Right kidney (tissue), 1 donor: ENCODE measurements at regions not wholly inside any gene's neighbourhood (a gene's known extent, or its start where the extent isn't known, plus 50 kb on each side); places are given as distances from the start of the nearest gene placed in this dataset.
A peak's percentile ranks its signal among the peaks of the same experiment; 100 is the strongest.
"Not testable (repeated sequence)": the region's sequence is repeated elsewhere in the genome, so short reads cannot be mapped to it uniquely, and the experiment has no call there.

Experiments used
- DNase-seq: peaks from one replicate; pipeline ENCODE4 v3.0.0-alpha.2; 2016

DNA sequence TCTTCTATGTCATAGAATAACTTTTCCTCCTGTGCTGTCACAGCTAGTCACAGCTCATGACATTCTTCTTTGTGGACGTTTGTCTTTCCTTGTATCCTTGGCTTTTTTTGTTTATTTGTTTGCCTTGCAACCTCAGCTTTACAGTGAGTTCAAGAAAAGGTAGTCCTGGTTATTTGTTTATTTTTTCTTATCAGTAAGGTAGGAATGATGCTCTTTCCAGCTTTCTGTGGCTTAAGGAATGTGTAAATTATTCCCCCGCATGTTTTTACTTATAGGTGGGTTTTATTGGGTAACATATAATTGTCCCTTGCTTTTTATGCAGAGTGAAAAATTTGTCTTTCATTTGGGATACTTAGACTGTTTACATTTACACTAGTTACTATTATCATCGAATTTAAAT lies 1673.6 kb upstream of the FLRT2 start:
- DNase-seq, result no peak

GRCh38 chr14:83860631-83861155 lies 1669.3 kb upstream of the FLRT2 start:
- DNase-seq, result no peak

- no peak for DNase-seq
Observed at GRCh38 chr14:83863042-83863774, 1666.7 kb upstream of the FLRT2 start.

DNA sequence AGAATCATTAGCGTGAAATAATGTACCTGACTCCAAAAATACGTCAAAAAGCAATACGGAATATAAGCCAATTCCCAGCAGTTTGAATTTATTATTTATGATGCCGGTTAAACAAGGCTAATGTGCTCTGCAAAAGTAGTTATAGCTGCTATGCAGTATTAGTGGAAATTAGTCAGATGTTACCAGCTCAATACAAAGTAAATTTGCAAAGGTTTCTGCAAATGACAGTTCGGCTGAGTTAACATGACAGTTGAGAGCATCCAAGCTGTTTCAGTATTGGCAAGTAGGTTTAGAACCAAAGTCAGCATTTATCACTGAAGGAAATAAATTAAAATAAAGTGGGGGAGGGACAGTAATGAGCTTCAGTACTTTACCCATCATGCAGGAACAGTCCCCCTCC lies 1665.8 kb upstream of the FLRT2 start:
- no peak for DNase-seq

GRCh38 chr14:83867566-83868225 lies 1662.2 kb upstream of the FLRT2 start:
- no peak for DNase-seq

GRCh38 chr14:83870546-83871270 lies 1659.2 kb upstream of the FLRT2 start:
- DNase-seq, result no peak

DNA sequence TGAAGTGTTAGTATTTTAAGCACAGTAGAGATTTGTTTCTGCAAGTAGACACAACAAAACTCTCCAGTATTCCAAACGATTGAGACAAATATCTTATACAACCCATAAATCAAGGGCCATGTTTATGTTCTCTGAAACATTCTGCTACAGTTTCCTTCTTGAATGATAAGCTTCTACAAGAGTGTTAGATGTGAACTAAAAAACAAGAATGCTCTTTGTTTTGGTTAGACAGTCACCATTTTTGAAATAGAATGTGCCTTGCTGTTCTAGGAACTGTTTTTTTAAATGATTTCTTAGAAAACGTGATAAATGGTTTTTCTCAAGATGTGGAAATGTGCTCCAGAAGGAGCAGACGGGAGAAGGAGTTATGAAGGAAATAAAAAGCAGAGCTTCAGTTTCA lies 1656.3 kb upstream of the FLRT2 start:
- no peak for DNase-seq

- DNase-seq, result no peak
Observed at GRCh38 chr14:83874662-83875061, 1655.3 kb upstream of the FLRT2 start.

DNA sequence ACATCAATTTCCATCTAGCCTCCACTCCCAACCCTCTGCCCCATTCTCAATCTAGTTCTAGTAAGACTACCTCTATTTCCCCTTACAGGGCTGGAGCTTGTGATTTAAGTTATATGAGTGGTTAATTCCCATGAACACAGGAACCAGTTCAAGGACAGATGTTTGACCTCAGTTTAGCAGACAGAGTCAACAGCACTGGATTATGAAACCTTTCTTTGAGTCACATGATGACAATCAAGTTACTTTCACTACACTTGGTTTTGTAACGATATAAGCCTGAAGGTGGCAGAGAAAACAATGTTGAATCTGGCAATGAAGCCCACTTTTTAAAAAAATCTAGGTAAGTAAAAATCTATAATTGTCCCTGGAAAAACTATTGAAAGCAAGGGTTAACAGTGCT lies 1646.2 kb upstream of the FLRT2 start:
- DNase-seq, result no peak

DNA sequence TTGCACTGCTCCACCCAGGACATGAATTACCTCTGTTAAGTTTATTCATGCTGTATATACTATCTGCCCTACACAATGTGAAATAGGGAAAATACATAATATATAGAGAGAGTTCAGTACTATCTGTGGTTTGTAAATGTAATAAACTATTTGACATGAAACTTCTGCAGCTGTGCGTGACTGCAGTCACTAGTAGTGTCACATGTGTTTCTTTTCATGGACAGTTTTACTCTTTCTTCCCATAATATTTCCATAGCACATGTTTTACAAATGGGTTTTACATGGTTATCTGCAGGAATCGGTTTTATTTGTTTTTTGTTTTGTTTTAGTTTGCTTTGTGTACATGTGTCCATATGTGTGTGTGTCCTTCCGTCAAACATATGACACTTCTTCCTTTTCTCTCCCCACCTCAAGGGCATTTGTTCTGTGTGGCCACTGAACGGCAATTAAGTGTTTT lies 1644.1 kb upstream of the FLRT2 start:
- DNase-seq, result peak; percentile 37

DNA sequence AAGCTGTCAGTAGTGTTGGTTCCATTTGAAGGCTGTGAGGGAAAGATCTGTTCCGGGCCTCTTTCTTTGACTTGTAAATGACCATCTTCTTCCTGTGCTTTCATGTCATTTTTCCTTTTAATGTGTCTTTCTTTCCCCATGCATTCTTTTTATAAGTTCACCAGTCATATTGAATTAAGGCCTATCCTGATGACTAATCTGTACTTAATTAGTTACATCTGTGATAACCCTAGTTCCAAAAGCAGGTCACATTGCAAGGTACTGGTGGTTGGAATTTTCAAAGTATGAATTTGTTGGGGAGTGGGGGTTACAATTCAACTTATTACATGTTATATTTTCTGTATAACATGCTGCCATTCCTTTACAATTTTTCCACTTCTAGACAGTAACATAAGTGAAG lies 1642.1 kb upstream of the FLRT2 start:
- DNase-seq, result no peak

DNA sequence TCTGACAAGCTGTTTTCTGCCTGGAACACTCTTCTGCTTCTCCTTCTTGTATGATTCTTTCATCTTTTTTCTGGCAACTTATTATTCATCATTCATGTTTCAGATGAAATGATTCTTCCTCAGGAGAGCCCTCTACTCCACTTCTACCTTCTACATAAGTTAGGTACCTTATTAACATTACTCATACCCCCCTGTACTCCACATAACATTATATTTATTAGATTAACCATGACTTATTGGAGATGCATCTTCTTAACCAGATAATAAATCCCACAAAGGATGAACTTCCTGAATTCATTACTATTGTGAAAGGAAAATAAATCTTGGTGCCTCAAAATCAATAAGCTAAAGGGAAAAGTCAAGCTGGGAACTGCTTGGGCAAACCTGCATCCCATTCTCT lies 1636.5 kb upstream of the FLRT2 start:
- no peak for DNase-seq

GRCh38 chr14:83894568-83894967 lies 1635.4 kb upstream of the FLRT2 start:
- DNase-seq, result no peak

DNA sequence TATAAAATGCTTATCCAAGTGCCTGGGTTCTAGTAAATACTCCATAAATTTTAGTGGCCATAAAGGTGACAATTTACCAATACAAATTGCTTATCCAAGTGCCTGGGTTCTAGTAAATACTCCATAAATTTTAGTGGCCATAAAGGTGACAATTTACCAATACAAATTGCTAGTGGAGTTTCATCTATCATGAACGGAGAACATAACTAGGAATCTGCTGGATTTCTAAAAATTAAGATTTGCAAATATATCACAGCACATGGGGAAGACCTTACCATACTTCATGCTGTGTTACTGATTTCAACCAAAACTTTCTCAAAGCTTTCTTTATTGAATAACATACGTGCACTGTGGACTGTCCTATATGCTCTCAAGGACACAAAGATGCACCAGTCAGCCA lies 1631.4 kb upstream of the FLRT2 start:
- not testable (repeated sequence) for DNase-seq

GRCh38 chr14:83899706-83900105 lies 1630.2 kb upstream of the FLRT2 start:
- no peak for DNase-seq

GRCh38 chr14:83905157-83905556 lies 1624.8 kb upstream of the FLRT2 start:
- no peak for DNase-seq

DNA sequence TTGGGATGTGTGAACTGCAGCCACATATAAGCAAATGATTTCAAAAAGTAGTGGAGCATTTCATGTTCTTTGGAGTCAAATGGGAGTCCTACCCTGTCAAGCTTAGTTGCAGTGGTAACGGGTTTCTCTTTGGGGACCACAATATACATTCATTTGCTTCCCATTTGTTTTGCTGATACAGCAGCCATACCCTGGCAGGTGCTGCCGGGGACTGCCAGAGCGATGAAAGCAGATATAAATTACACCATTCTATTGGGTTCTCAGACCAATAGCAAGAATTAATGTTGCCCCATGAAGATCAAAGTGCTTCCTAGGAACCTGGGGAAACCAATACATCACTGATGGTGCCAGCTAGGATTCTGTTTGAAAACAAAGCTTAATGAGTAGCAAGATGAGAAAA lies 1621.5 kb upstream of the FLRT2 start:
- DNase-seq, result no peak

DNA sequence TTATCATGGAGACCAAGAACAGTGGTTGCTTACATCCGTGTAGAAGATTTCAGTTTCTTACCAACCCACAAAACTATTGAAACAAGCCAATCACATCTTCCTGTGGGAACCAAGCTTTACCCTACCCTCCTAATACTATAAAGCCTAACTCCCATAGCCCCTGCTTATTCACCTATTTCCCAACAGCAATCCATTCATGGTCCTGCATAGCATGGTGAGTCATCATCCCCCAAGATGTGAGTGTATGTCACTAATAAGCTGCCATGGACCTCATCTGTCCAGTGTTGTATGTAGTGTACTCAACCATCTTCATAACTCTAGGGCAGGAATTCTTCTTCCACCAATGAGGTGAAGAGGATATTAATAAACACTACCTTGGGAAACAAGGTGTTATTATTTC lies 1620.4 kb upstream of the FLRT2 start:
- DNase-seq, result no peak

DNA sequence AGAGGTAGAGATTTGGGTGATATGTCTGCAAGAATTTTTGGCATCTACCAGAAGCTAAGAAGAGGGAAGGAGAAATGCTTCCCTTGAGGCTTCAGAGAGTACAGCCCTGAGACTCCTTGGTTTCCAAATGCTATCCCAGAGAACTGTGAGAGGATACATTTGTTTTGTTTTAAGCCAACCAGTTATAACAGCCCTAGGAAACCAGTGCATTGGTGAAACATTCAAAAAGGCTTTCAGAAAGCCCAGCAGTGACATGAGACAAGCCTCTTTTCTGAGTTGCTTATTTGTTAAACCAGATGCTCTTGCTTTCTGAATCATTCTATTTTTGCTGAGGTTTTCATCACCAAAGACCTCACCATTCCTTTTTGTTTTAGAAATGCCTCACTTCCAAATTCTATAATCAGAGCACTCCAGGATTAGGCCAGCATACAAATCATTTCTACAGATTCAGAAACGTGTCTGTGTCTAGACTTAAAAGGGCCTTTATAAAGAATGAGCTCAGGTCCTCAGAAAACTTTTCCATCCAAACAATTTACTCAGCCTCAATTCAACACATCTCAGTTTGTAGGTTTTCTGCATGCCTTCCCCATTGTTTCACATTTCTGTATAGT lies 1617.8 kb upstream of the FLRT2 start:
- DNase-seq, result no peak

DNA sequence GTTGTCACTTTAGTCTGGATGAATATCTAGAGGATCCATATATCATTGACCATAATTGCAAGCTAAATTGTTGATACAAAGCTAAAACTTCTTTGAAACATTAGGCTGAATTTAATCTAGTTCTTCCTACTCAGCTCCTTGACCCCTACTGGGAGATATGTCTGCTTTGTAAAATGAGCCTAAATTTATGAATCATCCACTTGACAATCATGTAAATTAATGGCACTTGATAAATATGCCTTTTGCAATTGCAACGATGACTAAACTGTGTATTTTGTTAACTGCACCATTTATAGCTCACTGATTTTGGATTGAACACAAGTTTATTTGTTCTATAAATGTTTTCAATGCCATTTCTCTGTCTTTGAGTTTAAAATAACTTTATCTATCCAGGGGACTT lies 1616.5 kb upstream of the FLRT2 start:
- DNase-seq, result no peak

GRCh38 chr14:83918546-83918945 lies 1611.4 kb upstream of the FLRT2 start:
- DNase-seq, result no peak

- DNase-seq, result not testable (repeated sequence)
Observed at GRCh38 chr14:83919675-83920074, 1610.3 kb upstream of the FLRT2 start.

GRCh38 chr14:83923842-83924241 lies 1606.1 kb upstream of the FLRT2 start:
- DNase-seq, result no peak
